Hematopoietic multipotent progenitor cell treated with erythropoietin and hydrocortisone succinate and interleukin-3 and kit ligand, for 15 days (in vitro differentiated cells): ENCODE measurements at regions not wholly inside any gene's neighbourhood (a gene's known extent, or its start where the extent isn't known, plus 50 kb on each side); places are given as distances from the start of the nearest gene placed in this dataset.

Experiments used
- DNase-seq: peaks from one replicate; pipeline ENCODE4 v3.0.0-alpha.2; 2015; ENCODE audit warnings: low spot score

DNA sequence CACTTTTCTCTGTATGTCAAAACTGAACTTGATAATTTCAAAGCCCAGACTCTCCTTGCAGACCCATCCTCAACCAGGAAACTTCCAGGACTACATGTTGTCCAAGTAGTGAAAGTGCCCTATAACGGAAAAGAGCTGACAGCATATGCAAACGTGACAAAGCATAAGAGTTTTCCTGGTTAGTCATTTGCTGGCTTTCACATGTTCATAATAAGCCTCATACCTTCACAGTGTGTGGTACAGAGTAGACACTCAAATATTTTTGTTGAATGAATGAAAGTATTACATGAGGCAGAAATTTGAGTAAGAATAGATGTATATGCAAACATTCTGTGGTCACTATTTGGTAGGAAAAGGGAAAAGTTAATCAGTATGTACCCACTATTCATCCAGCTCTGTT, 473.3 kb downstream of the MRPL39 start:
- DNase-seq: no peak

DNA sequence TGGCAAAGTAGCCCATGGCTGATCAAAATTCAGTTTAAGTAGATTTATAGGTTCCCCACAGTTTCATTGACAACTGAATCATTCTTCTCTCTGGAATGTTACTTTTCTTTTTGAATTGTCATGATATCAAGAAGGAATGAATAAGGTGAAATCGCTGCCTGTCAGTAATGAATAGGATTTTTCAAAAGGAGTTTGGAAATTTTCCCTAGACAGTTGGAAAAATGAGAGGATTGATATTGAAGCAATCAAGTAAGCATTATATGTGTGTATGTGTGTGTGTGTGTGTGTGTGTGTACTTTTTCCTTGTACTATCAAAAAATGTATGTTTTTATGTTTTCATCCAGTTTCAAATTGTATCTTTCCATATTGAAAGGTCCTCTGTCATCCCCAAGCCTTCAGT, 479.5 kb downstream of the MRPL39 start:
- DNase-seq: no peak

DNA sequence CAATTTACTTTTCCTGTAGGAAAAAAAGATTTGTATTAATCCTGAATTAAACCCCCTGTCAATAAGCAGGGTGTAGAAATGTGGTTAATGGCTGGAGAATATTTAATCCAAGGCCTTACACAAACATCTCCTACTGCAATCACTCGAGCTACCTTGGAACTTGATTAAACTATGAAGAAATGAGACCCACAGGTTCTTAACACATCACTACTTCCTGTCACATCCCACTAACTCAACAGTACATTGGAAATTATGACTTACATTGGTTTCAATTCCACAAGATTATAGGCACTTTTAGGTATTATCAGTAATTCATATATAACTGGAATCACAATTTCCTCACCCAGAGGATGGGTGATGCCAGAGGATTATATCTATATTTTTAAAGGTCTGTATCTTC, 480.3 kb downstream of the MRPL39 start:
- no peak for DNase-seq

GRCh38 chr21:25126564-25126963, 480.7 kb downstream of the MRPL39 start:
- DNase-seq: no peak

GRCh38 chr21:25118648-25119047, 488.6 kb downstream of the MRPL39 start:
- DNase-seq: no peak

DNA sequence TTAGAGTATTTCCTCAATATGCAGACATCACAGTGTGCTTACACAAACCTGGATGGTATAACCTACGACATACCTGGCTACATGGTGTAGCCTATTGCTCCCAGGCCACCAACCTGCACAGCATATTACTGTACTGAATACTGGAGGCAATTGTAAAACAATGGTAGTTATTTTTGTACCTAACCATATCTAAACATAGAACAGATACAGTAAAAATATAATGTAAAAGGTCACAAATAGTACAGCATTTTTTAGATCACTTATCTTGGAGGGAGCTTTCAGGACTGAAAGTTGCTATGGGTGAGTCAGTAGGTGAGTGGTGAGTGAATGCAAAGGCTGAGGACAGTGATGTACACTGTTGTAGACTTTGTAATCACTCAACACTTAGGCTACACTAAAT, 492.3 kb downstream of the MRPL39 start:
- DNase-seq: no peak

DNA sequence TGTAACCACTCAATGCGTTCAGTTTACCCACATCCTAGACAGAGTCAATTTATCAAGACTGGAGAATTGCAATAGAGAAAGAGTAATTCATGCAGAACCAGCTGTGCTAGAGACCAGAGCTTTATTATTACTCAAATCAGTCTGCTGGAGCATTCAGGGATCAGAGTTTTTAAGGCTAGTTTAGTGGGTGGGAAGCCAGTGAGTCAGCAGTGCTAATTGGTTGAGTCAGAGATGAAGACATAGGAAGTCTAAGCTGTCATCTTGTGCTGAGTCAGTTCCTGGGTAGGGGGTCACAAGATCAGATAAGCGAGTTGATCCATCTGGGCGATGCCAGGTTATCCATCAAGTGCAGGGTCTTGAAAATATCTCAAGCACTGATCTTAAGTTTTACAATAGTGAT, 499.6 kb downstream of the MRPL39 start:
- no peak for DNase-seq

DNA sequence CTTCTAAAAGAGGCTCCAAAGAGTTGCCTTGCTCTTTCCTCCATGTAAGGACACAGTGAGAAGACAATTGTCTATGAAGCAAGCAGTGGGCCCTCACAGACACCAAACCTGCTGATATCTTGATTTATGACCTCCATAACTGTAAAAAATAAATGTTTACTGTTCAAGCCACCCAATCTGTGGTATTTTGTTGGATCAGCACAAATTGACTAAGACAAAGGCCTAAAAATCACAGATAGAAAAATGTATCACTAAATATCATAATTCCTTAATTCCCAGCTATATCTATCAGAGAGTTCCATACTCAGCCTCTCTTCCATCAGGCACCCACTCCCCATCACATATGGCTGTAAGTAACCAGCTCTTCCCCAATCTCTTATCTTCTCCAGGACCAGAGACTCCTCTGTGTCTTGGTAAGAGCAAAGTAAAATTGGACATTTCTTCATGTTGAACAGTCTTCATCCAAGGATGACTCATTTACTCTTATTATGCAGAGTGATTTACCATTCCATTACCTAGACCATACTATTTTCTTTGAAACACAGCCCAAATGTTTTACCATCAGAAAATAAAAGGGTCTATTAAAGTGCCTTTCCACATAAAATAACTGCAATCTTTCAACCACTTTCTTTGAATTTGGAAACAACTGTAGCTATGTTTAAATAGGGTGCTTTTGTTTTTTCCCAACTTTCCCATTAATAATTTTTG, 503.6 kb downstream of the MRPL39 start:
- no peak for DNase-seq

GRCh38 chr21:25097648-25098047, 509.6 kb downstream of the MRPL39 start:
- DNase-seq: no peak

DNA sequence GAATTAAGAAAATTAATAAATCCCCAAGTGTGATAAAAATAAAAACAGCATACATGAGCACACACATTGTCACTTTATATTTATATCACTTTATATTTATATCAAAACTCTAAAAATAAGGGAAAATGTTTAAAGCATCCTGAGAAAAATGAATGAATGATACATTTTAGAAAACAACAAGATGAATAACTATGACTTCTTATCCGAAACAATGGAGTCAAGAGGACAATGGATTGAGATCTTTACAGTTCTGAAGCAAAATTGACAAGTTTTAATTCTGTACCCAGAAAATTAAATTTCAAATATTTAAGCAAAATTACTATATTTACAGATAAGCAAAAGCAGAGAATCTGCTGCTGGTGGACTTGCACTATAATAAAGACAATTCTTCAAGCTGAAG, 512.6 kb downstream of the MRPL39 start:
- no peak for DNase-seq

GRCh38 chr21:25092441-25093011, 514.8 kb downstream of the MRPL39 start:
- no peak for DNase-seq

DNA sequence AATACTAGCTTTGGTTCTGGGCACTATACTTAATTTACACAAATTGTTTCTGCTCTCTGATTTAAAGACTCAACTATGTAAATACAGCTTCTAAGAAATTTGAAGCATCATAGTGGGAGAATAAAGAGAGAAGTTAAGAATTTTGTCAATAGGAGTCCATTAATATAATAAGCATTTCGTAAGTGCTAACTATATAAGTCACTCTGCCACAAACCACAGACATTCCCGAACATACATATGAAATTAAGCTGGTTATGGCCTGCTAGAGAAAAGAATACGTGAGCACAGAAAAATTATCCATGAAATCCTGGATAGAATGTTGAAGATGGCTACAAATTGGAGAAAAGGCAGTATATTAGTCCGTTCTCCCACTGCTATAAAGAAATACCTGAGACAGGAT, 526.2 kb downstream of the MRPL39 start:
- no peak for DNase-seq

DNA sequence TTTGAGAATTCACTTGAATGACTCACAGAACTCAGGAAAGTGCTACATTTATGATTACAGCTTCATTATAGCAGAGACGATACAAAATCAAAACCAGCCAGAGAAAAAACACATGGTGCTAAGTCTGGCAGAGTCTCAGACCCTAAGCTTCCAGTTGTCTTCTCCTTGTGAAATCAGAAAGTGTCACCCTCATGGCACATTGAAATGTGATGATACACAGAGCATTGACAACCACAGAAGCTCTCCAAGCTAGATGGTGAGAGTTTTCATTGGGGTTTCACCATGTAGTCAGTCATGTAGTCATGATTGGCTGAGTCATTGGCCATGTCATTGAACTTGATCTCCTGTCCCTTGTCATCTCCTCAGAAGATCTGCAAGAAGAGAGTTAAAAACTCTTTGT, 526.6 kb downstream of the MRPL39 start:
- no peak for DNase-seq

DNA sequence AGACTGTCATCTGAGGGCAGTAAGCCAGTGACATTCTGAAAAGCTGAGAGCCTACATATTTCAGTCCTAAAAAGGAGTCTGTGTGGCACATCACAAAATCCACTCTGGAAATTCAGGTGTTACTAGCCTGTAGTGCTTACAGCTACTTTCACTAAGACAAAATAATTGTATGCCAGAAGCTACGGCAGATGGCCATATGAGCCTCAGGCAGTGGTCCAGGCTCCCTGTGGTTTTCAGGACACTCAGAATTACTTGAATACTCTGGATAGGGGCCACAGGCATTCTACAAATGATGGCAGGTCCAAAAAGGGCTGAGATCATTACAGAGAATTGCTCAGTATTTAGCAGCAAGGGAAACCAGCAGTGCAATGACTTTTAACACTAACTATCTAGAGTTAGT, 527.1 kb downstream of the MRPL39 start:
- no peak for DNase-seq

GRCh38 chr21:25079053-25079452, 528.2 kb downstream of the MRPL39 start:
- no peak for DNase-seq

DNA sequence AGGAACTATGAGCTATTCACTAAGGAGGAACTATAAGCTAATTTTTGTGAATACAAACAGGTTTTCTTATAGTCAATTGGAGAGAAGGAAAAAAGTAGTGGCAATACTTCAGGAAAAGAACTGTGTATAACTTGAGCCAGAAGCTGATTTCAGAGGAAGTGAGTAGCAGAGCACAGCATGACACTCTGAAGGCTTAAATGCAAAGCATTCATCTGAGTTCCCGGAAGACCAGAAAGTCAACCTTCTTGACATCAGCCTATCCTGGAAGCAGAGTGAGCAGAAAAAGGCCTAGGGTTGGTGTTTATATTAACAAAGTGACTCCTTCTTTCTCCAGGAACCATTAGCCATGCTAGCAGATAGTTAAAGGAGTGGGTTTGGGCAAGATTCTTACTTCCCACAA, 545.2 kb downstream of the MRPL39 start:
- no peak for DNase-seq

GRCh38 chr21:25054689-25055088, 552.6 kb downstream of the MRPL39 start:
- no peak for DNase-seq

GRCh38 chr21:25039461-25040380, 567.6 kb downstream of the MRPL39 start:
- DNase-seq: no peak

- no peak for DNase-seq
Measured at GRCh38 chr21:25036775-25037174, 570.5 kb downstream of the MRPL39 start.

DNA sequence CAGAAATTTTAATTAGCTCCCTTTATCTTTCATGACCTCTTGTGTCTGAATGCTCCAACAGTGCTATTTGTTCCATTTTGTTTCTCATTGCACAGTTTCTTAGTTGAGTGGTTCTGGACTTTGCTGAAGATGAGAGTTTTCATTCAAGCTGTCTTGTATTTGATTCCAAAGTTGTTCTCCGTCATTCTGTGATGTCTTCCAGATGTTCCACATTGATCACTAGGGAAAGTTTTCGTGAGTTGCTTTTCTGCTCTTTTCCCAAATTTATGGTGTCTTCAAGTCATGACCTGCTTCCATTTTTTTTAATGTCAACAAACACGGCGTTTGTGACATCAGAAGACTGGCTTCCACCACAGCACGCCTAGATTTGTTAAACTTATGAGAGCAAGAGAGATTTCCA, 575.5 kb downstream of the MRPL39 start:
- DNase-seq: no peak

GRCh38 chr21:25029580-25029979, 577.7 kb downstream of the MRPL39 start:
- no peak for DNase-seq

DNA sequence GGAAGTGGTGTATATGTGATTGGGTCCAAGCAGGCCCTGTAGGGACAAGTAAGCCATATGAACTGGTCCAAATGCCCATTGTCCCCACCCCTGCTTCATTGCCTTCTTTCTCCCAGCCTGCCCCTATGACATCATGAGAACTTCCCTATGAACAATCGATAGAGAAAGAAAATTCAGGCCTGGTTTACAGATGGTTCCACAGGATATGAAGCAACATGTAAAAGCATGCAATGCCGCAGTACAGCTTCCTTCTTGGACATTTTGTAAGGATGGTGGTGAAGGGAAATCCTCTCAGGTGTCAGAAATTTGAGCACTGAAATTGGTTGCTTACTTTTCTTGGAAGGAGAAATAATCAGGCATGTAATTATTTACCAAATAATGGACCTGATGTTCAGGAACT, 581.7 kb downstream of the MRPL39 start:
- no peak for DNase-seq

DNA sequence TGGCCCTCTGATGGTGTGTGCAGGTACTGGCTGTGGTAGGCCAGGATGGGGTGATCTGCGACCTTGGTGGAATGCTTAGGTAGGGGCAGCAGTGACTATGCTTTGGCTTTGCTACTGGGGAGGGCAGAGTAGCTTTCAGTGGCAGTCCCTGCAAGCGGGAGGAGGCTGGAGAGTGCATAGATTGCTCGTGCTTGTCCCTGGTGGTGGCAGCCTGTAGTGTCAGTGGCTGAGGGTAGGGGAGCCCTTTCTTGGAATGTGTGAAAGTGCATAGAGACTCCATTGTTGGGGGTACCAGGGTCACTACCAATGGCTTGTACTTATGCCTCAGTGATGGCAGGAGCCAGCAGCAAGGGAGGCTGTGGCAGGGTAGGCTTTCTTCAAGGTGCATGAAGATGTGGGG, 582.6 kb downstream of the MRPL39 start:
- DNase-seq: no peak
